Osteoblast (primary cell): ENCODE measurements at regions not wholly inside any gene's neighbourhood (a gene's known extent, or its start where the extent isn't known, plus 50 kb on each side); places are given as distances from the start of the nearest gene placed in this dataset.

Experiments
- DNase-seq: peaks from one replicate; pipeline ENCODE4 v3.0.0; 2011; ENCODE audit warnings: low spot score, mixed read lengths; ENCODE audit not compliant: insufficient read length; ENCODE audit errors: missing footprints
- H2AFZ ChIP-seq: 2 replicates; pipeline ENCODE4 v1.6.0; 2011; ENCODE audit warnings: mild to moderate bottlenecking, low read length
- H3K27ac ChIP-seq: 2 replicates; pipeline ENCODE4 v1.5.1; 2011; ENCODE audit warnings: mild to moderate bottlenecking, low read depth, low read length, moderate library complexity
- H3K27me3 ChIP-seq: 2 replicates; pipeline ENCODE4 v1.6.0; 2012; ENCODE audit warnings: mild to moderate bottlenecking, control low read depth, inconsistent platforms, low read length, moderate library complexity; ENCODE audit not compliant: insufficient read depth
- H3K36me3 ChIP-seq: 2 replicates; pipeline ENCODE4 v1.5.1; 2011; ENCODE audit warnings: mild to moderate bottlenecking, low read length, control low read depth, moderate library complexity; ENCODE audit not compliant: insufficient read depth
- H3K4me1 ChIP-seq: 2 replicates; pipeline ENCODE4 v1.5.1; 2011; ENCODE audit warnings: mild to moderate bottlenecking, low read length, control low read depth, moderate library complexity; ENCODE audit not compliant: insufficient read depth
- H3K4me2 ChIP-seq: 2 replicates; pipeline ENCODE4 v1.6.0; 2011; ENCODE audit warnings: mild to moderate bottlenecking, low read length; ENCODE audit not compliant: insufficient read depth
- H3K4me3 ChIP-seq: fragments of 200-600 bp; sonication (generic); 3 replicates; pipeline ENCODE4 v1.5.1; 2012; ENCODE audit warnings: mild to moderate bottlenecking, low read length, inconsistent platforms; ENCODE audit not compliant: insufficient read depth
- H3K79me2 ChIP-seq: 2 replicates; pipeline ENCODE4 v1.6.0; 2012; ENCODE audit warnings: mild to moderate bottlenecking, low read length, control low read depth, inconsistent platforms; ENCODE audit not compliant: insufficient read depth
- H3K9me3 ChIP-seq: 2 replicates; pipeline ENCODE4 v1.5.1; 2011; ENCODE audit warnings: low read depth, low read length, control low read depth
- H4K20me1 ChIP-seq: 2 replicates; pipeline ENCODE4 v1.6.0; 2012; ENCODE audit warnings: mild to moderate bottlenecking, low read length, control low read depth; ENCODE audit not compliant: insufficient read depth
- TF ChIP-seq, protein P1 (sequence below): IDR thresholded peaks from 2 replicates; pipeline ENCODE4 v1.5.1; 2011; ENCODE audit warnings: mild to moderate bottlenecking, low read depth, low read length, moderate library complexity; ENCODE audit errors: extremely low read depth

DNA sequence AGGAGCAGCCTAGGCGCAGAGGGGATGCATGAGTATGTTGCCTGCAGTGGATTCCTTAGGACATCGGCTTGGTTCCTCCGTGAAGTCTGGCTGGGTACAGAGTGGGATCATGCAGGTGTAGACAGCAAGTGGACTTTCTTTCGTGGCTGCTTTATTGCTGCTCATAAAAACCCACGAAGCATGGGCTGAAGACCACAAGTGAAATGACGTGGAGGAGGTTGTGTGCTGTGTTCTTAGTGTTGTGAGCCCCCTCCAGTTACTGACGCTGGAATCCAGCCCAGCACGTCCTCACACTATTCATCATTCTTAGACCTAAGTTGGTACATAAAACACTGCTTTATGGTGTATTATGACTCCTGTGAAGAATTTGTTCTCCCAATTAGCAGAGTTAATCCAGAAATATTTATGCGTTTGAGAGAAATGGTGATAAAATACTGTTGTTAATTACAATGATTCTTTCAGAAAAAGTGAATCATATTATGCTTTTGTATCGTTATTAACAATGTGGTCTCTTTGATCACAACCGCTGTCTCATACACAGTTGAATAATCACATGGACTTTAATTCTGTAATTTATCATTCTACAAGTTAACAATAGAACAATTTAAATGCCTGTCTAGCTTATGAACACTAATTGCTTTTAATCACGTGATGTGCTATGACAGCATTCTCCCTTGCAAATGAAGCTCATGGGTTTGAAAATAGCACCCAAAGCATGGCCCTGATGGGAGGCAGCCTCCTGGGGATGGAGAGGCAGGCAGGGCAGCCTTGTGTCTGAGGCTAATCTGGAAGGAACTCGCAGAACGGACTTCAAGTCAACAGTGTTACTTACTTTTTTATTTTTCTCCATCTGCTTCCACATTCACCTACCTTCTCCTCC lies 233.9 kb upstream of the SYNDIG1 start:
- no peak overlapping the region for H2AFZ ChIP-seq
- TF ChIP-seq, protein P1, sequence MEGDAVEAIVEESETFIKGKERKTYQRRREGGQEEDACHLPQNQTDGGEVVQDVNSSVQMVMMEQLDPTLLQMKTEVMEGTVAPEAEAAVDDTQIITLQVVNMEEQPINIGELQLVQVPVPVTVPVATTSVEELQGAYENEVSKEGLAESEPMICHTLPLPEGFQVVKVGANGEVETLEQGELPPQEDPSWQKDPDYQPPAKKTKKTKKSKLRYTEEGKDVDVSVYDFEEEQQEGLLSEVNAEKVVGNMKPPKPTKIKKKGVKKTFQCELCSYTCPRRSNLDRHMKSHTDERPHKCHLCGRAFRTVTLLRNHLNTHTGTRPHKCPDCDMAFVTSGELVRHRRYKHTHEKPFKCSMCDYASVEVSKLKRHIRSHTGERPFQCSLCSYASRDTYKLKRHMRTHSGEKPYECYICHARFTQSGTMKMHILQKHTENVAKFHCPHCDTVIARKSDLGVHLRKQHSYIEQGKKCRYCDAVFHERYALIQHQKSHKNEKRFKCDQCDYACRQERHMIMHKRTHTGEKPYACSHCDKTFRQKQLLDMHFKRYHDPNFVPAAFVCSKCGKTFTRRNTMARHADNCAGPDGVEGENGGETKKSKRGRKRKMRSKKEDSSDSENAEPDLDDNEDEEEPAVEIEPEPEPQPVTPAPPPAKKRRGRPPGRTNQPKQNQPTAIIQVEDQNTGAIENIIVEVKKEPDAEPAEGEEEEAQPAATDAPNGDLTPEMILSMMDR = no peak
- DNase-seq = no peak

DNA sequence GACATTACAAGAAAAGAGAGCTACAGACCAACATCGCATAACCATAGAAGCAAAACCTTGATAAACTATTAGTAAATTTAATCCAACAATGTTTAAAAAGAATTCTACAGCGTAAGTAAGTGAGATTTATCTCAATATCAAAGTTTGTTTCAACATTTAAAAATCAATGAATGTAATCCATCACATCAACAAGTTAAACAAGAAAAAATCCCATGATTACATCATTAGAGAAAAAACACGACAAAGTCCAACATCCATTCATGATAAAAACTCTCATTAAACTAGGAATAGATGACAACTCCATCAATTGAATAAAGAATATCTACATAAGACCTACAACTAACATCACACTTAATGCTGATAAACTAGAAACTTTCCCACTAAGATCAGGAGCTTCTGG lies 239.0 kb upstream of the GGTLC1 start:
- no peak overlapping the region for H3K4me2 ChIP-seq
- DNase-seq = no peak
- no peaks in the 10 kb centered on the region for H3K27me3 ChIP-seq
- H3K27ac ChIP-seq = no peak overlapping the region
- H3K36me3 ChIP-seq = no peaks in the 10 kb centered on the region
- no peak overlapping the region for H3K4me3 ChIP-seq
- no peaks in the 10 kb centered on the region for H4K20me1 ChIP-seq
- no peaks in the 10 kb centered on the region for H3K9me3 ChIP-seq
- TF ChIP-seq, protein P1 = no peak
- H2AFZ ChIP-seq = no peak overlapping the region
- H3K79me2 ChIP-seq = no peaks in the 10 kb centered on the region
- H3K4me1 ChIP-seq = no peaks in the 10 kb centered on the region

More for the DNA sequence above, 233.9 kb upstream of the SYNDIG1 start:
- no peak overlapping the region for H3K4me2 ChIP-seq
- no peak overlapping the region for H3K27ac ChIP-seq
- no peak overlapping the region for H3K4me3 ChIP-seq
- H4K20me1 ChIP-seq = no peaks in the 10 kb centered on the region
- no peaks in the 10 kb centered on the region for H3K4me1 ChIP-seq
- no peaks in the 10 kb centered on the region for H3K9me3 ChIP-seq
- H3K36me3 ChIP-seq = no peaks in the 10 kb centered on the region
- H3K79me2 ChIP-seq = no peaks in the 10 kb centered on the region
- no peaks in the 10 kb centered on the region for H3K27me3 ChIP-seq

DNA sequence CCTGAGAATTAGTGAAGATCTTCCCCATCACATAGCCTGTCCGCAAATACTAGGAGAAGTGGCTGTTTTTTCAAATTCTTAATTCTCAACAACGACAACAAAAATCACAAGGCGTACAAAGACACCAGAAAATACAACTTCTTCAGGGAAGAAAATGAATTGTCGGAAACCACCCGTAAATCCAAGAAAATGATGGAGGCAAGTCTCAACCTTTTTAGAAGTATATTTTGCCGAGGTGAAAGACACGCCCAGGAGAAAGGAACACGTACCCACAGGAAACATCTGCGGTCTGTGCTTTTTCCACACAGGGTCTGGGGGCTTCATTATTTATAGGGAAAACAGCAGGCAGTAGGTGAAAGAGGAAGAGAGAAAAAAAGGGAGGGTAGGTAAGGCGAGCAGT lies 223.9 kb upstream of the GGTLC1 start:
- Histone ChIP-seq H3K4me2 (no peak overlapping the region), H3K27me3 (peaks cover 7% of the 10 kb centered on the region), H3K36me3 (no peaks in the 10 kb centered on the region), H3K4me1 (no peaks in the 10 kb centered on the region), H3K4me3 (no peak overlapping the region), H4K20me1 (no peaks in the 10 kb centered on the region), H3K79me2 (no peaks in the 10 kb centered on the region), H3K9me3 (no peaks in the 10 kb centered on the region), H3K27ac (no peak overlapping the region), H2AFZ (no peak overlapping the region)
- no peak for DNase-seq
- TF ChIP-seq, protein P1 = no peak

DNA sequence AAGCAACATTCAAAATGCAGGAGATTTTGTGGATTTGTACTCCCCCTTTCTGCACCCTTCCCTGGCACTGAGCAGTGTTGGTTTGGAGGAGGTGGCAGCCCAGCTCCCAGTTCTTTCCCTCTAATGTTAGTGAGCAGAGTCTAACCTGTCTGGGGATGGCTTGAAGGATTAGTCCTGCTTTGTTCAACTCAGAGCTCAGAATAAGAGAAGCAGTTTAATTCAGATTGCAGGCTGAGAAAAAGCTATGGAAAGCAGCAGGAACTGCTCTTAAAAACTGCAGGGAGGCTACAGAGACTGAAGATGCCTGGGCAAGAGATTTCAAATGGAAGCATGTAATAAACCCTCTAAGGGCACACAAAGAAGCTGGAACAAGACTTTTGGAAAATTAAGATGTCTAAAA lies 223.4 kb upstream of the GGTLC1 start:
- Histone ChIP-seq H3K4me3 (no peak overlapping the region), H3K36me3 (no peaks in the 10 kb centered on the region), H4K20me1 (no peaks in the 10 kb centered on the region), H3K4me1 (no peaks in the 10 kb centered on the region), H3K9me3 (no peaks in the 10 kb centered on the region), H2AFZ (no peak overlapping the region), H3K4me2 (no peak overlapping the region), H3K27me3 (peaks cover 7% of the 10 kb centered on the region), H3K79me2 (no peaks in the 10 kb centered on the region), H3K27ac (no peak overlapping the region)
- no peak for DNase-seq
- TF ChIP-seq, protein P1 = no peak
